Activated CD4-positive, alpha-beta T cell treated with anti-CD3 and anti-CD28 coated beads, Interleukin-2, amount 10 ng/mL, durations not matched to agents 24 days and 14 days (primary cell): ENCODE measurements at regions not wholly inside any gene's neighbourhood (a gene's known extent, or its start where the extent isn't known, plus 50 kb on each side); places are given as distances from the start of the nearest gene placed in this dataset.
A peak's percentile ranks its signal among the peaks of the same experiment; 100 is the strongest.
"Not testable (repeated sequence)": the region's sequence is repeated elsewhere in the genome, so short reads cannot be mapped to it uniquely, and the experiment has no call there.

ENCODE experiments used
- DNase-seq: peaks from one replicate; pipeline ENCODE4 v3.0.0; 2022
- H3K27ac Mint-ChIP-seq: one replicate; pipeline ENCODE4 v1.8.0; 2022; ENCODE audit warnings: mild to moderate bottlenecking, mixed read lengths
- H3K27me3 Mint-ChIP-seq: one replicate; pipeline ENCODE4 v1.8.0; 2022; ENCODE audit warnings: mixed read lengths
- H3K36me3 Mint-ChIP-seq: one replicate; pipeline ENCODE4 v1.8.0; 2022; ENCODE audit warnings: low read depth, mild to moderate bottlenecking, mixed read lengths
- H3K4me1 Mint-ChIP-seq: one replicate; pipeline ENCODE4 v1.8.0; 2021; ENCODE audit warnings: mixed read lengths
- H3K4me3 Mint-ChIP-seq: one replicate; pipeline ENCODE4 v1.8.0; 2022; ENCODE audit warnings: mild to moderate bottlenecking, moderate library complexity, mixed read lengths
- H3K9me3 Mint-ChIP-seq: one replicate; pipeline ENCODE4 v1.8.0; 2021; ENCODE audit warnings: mixed read lengths
- intact Hi-C: fragments of 100-400 bp; cut with micrococcal nuclease; formaldehyde crosslinking; loops from one replicate; pipeline ENCODE4 v1.15.1; 2023

GRCh38 chr7:142540371-142540770, 208.9 kb upstream of the PRSS1 start:
- peak overlapping the region; percentile 80 for H3K27ac Mint-ChIP-seq
- intact Hi-C loops = no loop called here
- peak; percentile 20 for DNase-seq
- H3K9me3 Mint-ChIP-seq = no peaks in the 10 kb centered on the region
- H3K36me3 Mint-ChIP-seq = no peaks in the 10 kb centered on the region
- no peaks in the 10 kb centered on the region for H3K27me3 Mint-ChIP-seq
- H3K4me3 Mint-ChIP-seq = peak overlapping the region; percentile 61
- peaks cover 21% of the 10 kb centered on the region for H3K4me1 Mint-ChIP-seq

- peak overlapping the region; percentile 21 for H3K4me3 Mint-ChIP-seq
- H3K27ac Mint-ChIP-seq = peak overlapping the region; percentile 80
- intact Hi-C loops = loop anchor here (5.0 to 10.0 kb wide), 3 partner anchors 62 to 675 kb away; no protein-coding TSS in a partner anchor
- peaks cover 26% of the 10 kb centered on the region for H3K4me1 Mint-ChIP-seq
- no peaks in the 10 kb centered on the region for H3K36me3 Mint-ChIP-seq
- peak; percentile 45 for DNase-seq
- no peaks in the 10 kb centered on the region for H3K9me3 Mint-ChIP-seq
- no peaks in the 10 kb centered on the region for H3K27me3 Mint-ChIP-seq
Measured at GRCh38 chr7:142539901-142540300, 209.4 kb upstream of the PRSS1 start.

- no peak for DNase-seq
- H3K27ac Mint-ChIP-seq = no peak overlapping the region
- H3K4me1 Mint-ChIP-seq = peaks cover 27% of the 10 kb centered on the region
- H3K9me3 Mint-ChIP-seq = no peaks in the 10 kb centered on the region
- H3K36me3 Mint-ChIP-seq = no peaks in the 10 kb centered on the region
- no peaks in the 10 kb centered on the region for H3K27me3 Mint-ChIP-seq
- H3K4me3 Mint-ChIP-seq = no peak overlapping the region
- intact Hi-C loops = loop anchor here (5.0 to 10.0 kb wide), 3 partner anchors 65 to 677 kb away; no protein-coding TSS in a partner anchor
Measured at GRCh38 chr7:142537760-142538159, 211.5 kb upstream of the PRSS1 start.

GRCh38 chr7:142535123-142535779, 214.0 kb upstream of the PRSS1 start:
- peak; percentile 91 for DNase-seq
- no peaks in the 10 kb centered on the region for H3K36me3 Mint-ChIP-seq
- H3K27me3 Mint-ChIP-seq = peaks cover 12% of the 10 kb centered on the region
- H3K4me1 Mint-ChIP-seq = peaks cover 23% of the 10 kb centered on the region
- H3K9me3 Mint-ChIP-seq = no peaks in the 10 kb centered on the region
- intact Hi-C loops = loop anchor here (1.0 to 10.0 kb wide), 7 partner anchors 23 to 680 kb away; no protein-coding TSS in a partner anchor
- H3K27ac Mint-ChIP-seq = peak overlapping the region; percentile 80
- peak overlapping the region; percentile 74 for H3K4me3 Mint-ChIP-seq

GRCh38 chr7:142534726-142535122, 214.5 kb upstream of the PRSS1 start:
- intact Hi-C loops = loop anchor here (1.0 to 10.0 kb wide), 7 partner anchors 24 to 680 kb away; no protein-coding TSS in a partner anchor
- no peaks in the 10 kb centered on the region for H3K9me3 Mint-ChIP-seq
- no peak for DNase-seq
- peak overlapping the region; percentile 80 for H3K27ac Mint-ChIP-seq
- H3K4me3 Mint-ChIP-seq = peak overlapping the region; percentile 74
- H3K4me1 Mint-ChIP-seq = peaks cover 18% of the 10 kb centered on the region
- H3K36me3 Mint-ChIP-seq = no peaks in the 10 kb centered on the region
- H3K27me3 Mint-ChIP-seq = peaks cover 12% of the 10 kb centered on the region

GRCh38 chr7:142533920-142534319, 215.4 kb upstream of the PRSS1 start:
- intact Hi-C loops = loop anchor here (10.0 kb wide), 2 partner anchors 101 to 681 kb away; no protein-coding TSS in a partner anchor
- Mint-ChIP-seq H3K27ac (no peak overlapping the region), H3K4me1 (peaks cover 13% of the 10 kb centered on the region)

GRCh38 chr7:142529591-142529990, 219.7 kb upstream of the PRSS1 start:
- H3K36me3 Mint-ChIP-seq = no peaks in the 10 kb centered on the region

More at GRCh38 chr7:142533920-142534319, 215.4 kb upstream of the PRSS1 start:
- no peak overlapping the region for H3K4me3 Mint-ChIP-seq
- H3K36me3 Mint-ChIP-seq = no peaks in the 10 kb centered on the region
- no peak for DNase-seq
- H3K9me3 Mint-ChIP-seq = no peaks in the 10 kb centered on the region
- H3K27me3 Mint-ChIP-seq = peaks cover 12% of the 10 kb centered on the region

GRCh38 chr7:142528608-142529408, 220.5 kb upstream of the PRSS1 start:
- no peak for DNase-seq
- Mint-ChIP-seq H3K4me3 (peak overlapping the region; percentile 55), H3K27ac (peak overlapping the region; percentile 48), H3K4me1 (no peaks in the 10 kb centered on the region), H3K9me3 (no peaks in the 10 kb centered on the region), H3K36me3 (no peaks in the 10 kb centered on the region), H3K27me3 (peaks cover 20% of the 10 kb centered on the region)
- intact Hi-C loops = no loop called here

More at GRCh38 chr7:142529591-142529990, 219.7 kb upstream of the PRSS1 start:
- no peak for DNase-seq
- intact Hi-C loops = no loop called here
- Mint-ChIP-seq H3K27ac (peak overlapping the region; percentile 48), H3K9me3 (no peaks in the 10 kb centered on the region), H3K4me1 (no peaks in the 10 kb centered on the region), H3K27me3 (peaks cover 19% of the 10 kb centered on the region), H3K4me3 (peak overlapping the region; percentile 55)

- Mint-ChIP-seq H3K9me3 (no peaks in the 10 kb centered on the region), H3K4me1 (peaks cover 13% of the 10 kb centered on the region), H3K27me3 (peaks cover 16% of the 10 kb centered on the region), H3K4me3 (no peak overlapping the region), H3K27ac (no peak overlapping the region), H3K36me3 (no peaks in the 10 kb centered on the region)
- DNase-seq = no peak
- intact Hi-C loops = no loop called here
Measured at GRCh38 chr7:142523821-142524460, 225.3 kb upstream of the PRSS1 start.

GRCh38 chr7:142522735-142523134, 226.5 kb upstream of the PRSS1 start:
- no peak for DNase-seq
- Mint-ChIP-seq H3K4me1 (peaks cover 15% of the 10 kb centered on the region), H3K9me3 (no peaks in the 10 kb centered on the region), H3K4me3 (no peak overlapping the region), H3K27ac (no peak overlapping the region), H3K36me3 (no peaks in the 10 kb centered on the region), H3K27me3 (peaks cover 16% of the 10 kb centered on the region)
- intact Hi-C loops = no loop called here

- DNase-seq, H3K9me3 Mint-ChIP-seq, intact Hi-C loops, H3K4me3 Mint-ChIP-seq, H3K27ac Mint-ChIP-seq, H3K36me3 Mint-ChIP-seq: not testable (repeated sequence)
- Mint-ChIP-seq H3K4me1 (peaks cover 17% of the 10 kb centered on the region), H3K27me3 (peaks cover 15% of the 10 kb centered on the region)
Measured at GRCh38 chr7:142520885-142521284, 228.4 kb upstream of the PRSS1 start.

GRCh38 chr7:142520455-142520854, 228.8 kb upstream of the PRSS1 start:
- intact Hi-C loops = not testable (repeated sequence)

More at GRCh38 chr7:142520455-142520854, 228.8 kb upstream of the PRSS1 start:
- Mint-ChIP-seq H3K27ac (peak overlapping the region; percentile 68), H3K27me3 (peaks cover 15% of the 10 kb centered on the region), H3K4me1 (peaks cover 19% of the 10 kb centered on the region)
- H3K9me3 Mint-ChIP-seq, DNase-seq, H3K4me3 Mint-ChIP-seq, H3K36me3 Mint-ChIP-seq: not testable (repeated sequence)
